ENCODE measurements at regions not wholly inside any gene's neighbourhood (a gene's known extent, or its start where the extent isn't known, plus 50 kb on each side); places are given as distances from the start of the nearest gene placed in this dataset.

DNA sequence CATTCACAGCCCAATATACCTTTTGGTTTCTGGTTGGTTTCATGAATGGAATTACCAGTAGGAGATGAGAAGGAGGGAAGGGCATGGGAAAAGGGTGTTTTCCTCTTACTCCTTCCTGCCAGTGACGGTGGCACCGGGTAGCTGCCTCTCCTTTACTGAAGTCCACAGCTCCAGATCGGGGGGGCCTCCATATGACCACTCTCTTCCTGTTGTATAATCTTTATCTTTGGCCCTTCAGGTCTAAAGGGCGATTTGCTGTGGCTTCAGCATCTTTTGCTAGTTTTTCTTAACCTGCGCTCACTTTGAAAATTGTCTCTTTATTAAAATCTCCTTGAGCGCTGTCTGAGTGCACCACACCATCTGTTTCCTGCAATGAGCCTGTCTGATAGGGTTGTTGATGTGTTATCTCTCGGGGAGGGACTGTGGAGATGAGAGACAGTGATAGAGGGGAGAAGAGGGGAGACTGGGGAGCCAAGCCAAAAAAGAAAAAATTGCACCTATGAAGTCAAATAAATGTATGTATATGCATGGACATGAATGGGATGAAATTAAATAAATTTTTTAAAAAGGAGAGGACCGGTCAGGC lies 449.3 kb upstream of the KLF4 start:
- DNase-seq (ENCODE audit: low spot score) (no peak), FAIRE-seq (no peak)

- DNase-seq (ENCODE audit: low spot score): no peak
- no peak for FAIRE-seq
Measured at GRCh38 chr9:107935931-107936330, 446.4 kb upstream of the KLF4 start.

GRCh38 chr9:107933516-107933915 lies 443.9 kb upstream of the KLF4 start:
- no peak for DNase-seq (ENCODE audit: low spot score)
- no peak for FAIRE-seq

DNA sequence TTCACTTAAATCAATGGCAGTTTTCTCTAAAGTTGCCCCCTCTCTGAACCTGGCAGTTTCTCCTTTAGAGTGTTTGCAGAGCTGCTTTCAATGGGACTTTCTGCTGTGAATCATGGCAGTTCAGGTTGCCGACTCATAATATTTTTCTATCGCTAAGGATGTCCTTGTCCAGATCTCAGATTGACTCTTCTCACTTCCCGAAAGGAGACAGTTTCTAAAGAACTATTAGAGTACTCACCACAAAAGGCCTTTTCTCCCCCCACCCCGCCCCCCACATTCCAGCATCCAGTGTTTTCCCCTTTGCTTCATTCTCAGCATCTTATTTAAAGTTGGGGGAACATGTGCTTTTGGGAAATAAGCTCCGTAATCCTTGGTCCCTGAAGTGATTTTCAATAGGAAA lies 443.5 kb upstream of the KLF4 start:
- FAIRE-seq (no peak), DNase-seq (ENCODE audit: low spot score) (no peak)

- no peak for DNase-seq (ENCODE audit: low spot score)
Measured at GRCh38 chr9:107932601-107933000, 443.0 kb upstream of the KLF4 start.

GRCh38 chr9:107932046-107932445 lies 442.5 kb upstream of the KLF4 start:
- FAIRE-seq (no peak), DNase-seq (ENCODE audit: low spot score) (no peak)

More at GRCh38 chr9:107932601-107933000, 443.0 kb upstream of the KLF4 start:
- no peak for FAIRE-seq

- DNase-seq (ENCODE audit: low spot score): no peak
- FAIRE-seq: no peak
Measured at GRCh38 chr9:107931071-107931715, 441.6 kb upstream of the KLF4 start.

GRCh38 chr9:107929443-107929842 lies 439.9 kb upstream of the KLF4 start:
- no peak for DNase-seq (ENCODE audit: low spot score)

DNA sequence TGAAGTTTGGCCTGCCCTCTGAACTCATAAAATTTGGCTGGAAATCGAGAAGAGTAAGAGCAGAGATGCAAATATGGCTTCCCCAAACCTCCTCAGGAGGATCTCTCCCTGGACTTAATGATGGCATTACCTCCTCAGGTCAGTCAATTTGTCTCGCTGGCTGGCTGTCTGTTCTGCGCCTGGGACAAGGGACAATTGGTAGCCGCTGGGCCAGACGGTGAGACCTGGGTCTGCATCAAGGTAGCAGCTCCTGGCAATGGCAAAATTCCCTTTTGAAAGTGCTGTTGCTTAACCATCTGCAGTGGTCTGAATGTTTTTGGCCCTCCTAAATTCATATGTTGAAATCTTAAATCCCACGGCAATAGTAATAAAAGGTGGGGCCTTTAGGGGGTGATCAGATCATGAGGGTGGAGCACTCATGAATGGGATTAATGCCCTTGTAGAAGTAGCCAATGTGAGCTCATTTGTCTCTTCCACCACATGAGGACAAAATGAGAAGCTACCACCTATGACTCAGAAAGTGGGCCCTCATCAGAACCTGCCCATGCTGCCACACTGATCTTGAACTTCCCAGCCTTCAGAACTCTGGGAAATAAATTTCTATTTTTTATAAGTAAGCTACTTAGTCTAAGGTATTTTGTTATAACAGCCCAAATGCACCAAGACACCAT lies 439.3 kb upstream of the KLF4 start:
- DNase-seq (ENCODE audit: low spot score): no peak
- FAIRE-seq: no peak

More at GRCh38 chr9:107929443-107929842, 439.9 kb upstream of the KLF4 start:
- no peak for FAIRE-seq

GRCh38 chr9:107927276-107927675 lies 437.7 kb upstream of the KLF4 start:
- FAIRE-seq (no peak), DNase-seq (ENCODE audit: low spot score) (no peak)

DNA sequence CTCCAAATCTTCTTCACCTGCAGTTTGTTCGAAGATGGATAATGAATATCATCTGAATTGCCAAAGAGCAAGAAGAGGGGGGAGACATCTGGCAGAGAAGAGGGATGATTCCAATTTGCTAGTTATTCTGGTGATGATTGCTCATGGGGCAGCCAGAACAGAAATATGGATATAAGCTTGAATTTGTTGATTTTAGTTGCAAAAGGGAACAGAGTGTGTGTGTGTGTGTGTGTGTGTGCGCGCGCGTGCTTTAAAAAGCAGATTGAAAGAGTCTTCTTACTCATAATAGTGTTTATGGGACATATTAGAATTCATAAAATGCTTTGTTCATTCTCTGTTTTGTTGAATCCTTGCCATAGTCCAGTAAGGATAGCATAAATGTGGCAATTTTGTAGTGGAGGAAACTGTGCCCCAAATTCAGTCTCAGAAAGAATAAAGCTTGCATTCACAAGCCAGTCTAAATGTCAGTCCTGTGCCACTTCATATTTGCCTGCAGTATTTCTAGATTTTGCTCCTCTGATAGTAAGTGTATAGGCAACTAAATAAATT lies 436.3 kb upstream of the KLF4 start:
- FAIRE-seq: no peak
- no peak for DNase-seq (ENCODE audit: low spot score)

- FAIRE-seq: no peak
Measured at GRCh38 chr9:107922260-107922659, 432.7 kb upstream of the KLF4 start.

GRCh38 chr9:107919263-107919662 lies 429.7 kb upstream of the KLF4 start:
- no peak for DNase-seq (ENCODE audit: low spot score)
- FAIRE-seq: no peak

More at GRCh38 chr9:107922260-107922659, 432.7 kb upstream of the KLF4 start:
- no peak for DNase-seq (ENCODE audit: low spot score)

DNA sequence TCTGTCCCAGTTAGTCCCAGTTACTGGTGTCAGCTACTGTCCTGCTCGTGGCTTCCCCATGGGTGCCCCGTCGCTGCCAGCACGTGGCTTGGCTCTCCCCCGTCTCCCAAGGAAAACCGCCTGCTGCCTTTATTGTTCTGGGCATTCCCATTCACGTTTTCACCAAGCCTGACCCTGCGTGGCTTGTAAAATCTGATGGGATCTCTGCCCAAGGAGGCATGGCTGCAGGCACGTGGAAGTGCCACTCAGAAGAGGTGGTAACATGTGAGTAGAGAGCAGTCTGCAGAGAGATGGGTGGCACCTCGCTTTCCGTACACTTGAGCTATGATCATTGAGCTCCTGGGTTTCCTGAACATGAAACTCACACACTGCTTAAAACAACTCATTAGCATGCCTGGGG lies 429.2 kb upstream of the KLF4 start:
- DNase-seq (ENCODE audit: low spot score): no peak
- no peak for FAIRE-seq

DNA sequence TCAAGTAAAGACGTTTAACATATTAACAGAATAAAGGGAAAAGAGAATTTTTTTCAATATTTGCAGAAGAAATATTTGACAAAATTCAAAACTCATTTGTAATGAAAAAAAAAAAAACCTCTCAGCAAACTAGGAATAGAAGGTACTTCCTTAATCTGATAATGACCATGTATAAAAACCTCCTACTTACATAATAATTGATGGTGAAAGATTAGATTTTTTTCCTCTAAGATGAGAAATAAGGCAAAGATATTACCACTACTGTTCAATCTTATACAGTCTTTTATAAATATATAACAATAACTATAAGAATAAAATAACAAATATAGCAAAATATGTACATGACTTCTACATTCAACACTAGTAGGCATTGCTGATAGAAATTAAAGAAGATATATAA lies 424.6 kb upstream of the KLF4 start:
- FAIRE-seq: no peak
- no peak for DNase-seq (ENCODE audit: low spot score)

- no peak for FAIRE-seq
Measured at GRCh38 chr9:107907715-107908114, 418.1 kb upstream of the KLF4 start.

GRCh38 chr9:107907255-107907654 lies 417.7 kb upstream of the KLF4 start:
- no peak for FAIRE-seq

More at GRCh38 chr9:107907715-107908114, 418.1 kb upstream of the KLF4 start:
- no peak for DNase-seq (ENCODE audit: low spot score)

DNA sequence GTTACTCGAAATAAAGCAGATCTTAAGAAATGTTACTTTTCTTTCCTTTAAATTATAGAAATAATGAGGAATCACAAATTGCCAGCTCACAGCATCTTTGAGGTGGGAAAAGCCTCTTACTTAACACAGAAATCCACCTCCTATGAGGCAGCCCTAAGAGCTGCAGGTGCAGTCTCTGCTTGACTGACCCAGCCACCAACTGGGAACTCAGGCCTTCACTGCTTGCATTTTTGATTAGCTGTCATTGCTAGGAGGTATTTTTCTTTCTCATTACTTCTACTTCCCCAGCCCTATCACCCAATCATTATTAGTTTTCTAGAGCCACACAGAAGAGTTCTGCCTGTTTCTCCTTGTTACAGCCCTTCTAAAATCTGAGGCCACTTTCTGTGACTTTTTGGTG lies 416.5 kb upstream of the KLF4 start:
- DNase-seq (ENCODE audit: low spot score): no peak
- no peak for FAIRE-seq

More at GRCh38 chr9:107907255-107907654, 417.7 kb upstream of the KLF4 start:
- no peak for DNase-seq (ENCODE audit: low spot score)

GRCh38 chr9:107905308-107906020 lies 415.9 kb upstream of the KLF4 start:
- FAIRE-seq: no peak
- DNase-seq (ENCODE audit: low spot score): no peak

DNA sequence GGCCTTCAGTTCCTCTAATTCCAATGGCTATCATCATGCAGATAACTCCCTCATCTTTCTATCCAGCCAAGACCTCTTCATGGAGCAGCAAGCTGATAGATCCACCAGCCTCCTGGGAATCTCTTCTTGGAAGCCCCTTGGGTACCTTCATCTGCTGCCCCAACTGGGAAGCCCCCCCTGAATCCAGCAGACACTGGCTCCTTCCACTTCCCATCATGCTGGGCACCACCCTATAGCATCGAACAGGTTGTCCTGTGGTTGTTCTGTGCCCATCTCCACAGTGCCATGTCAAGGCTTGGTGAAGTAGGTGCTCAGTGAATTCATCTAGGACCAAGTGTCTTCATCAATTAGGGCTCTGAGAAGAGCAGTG lies 410.4 kb upstream of the KLF4 start:
- DNase-seq (ENCODE audit: low spot score): no peak
- FAIRE-seq: no peak

GRCh38 chr9:107898761-107899160 lies 409.2 kb upstream of the KLF4 start:
- DNase-seq (ENCODE audit: low spot score) (no peak), FAIRE-seq (no peak)

- FAIRE-seq (no peak), DNase-seq (ENCODE audit: low spot score) (no peak)
Measured at GRCh38 chr9:107896544-107896943, 407.0 kb upstream of the KLF4 start.

Data from urothelium cell line (cell line).